ENCODE measurements at regions not wholly inside any gene's neighbourhood (a gene's known extent, or its start where the extent isn't known, plus 50 kb on each side); places are given as distances from the start of the nearest gene placed in this dataset.
A peak's percentile ranks its signal among the peaks of the same experiment; 100 is the strongest.
"Not testable (repeated sequence)": the region's sequence is repeated elsewhere in the genome, so short reads cannot be mapped to it uniquely, and the experiment has no call there.

- no peak for DNase-seq (ENCODE audit: low read depth)
These were observed 56.3 kb downstream of the FOXI3 start for GRCh38 chr2:88396209-88396608.

- DNase-seq (ENCODE audit: low read depth), result no peak
These were observed 74.9 kb downstream of the FOXI3 start for GRCh38 chr2:88377641-88377991.

GRCh38 chr2:88372042-88372441, 80.5 kb downstream of the FOXI3 start:
- DNase-seq (ENCODE audit: low read depth), result no peak

- not testable (repeated sequence) for DNase-seq (ENCODE audit: low read depth)
These were observed 87.1 kb downstream of the FOXI3 start for GRCh38 chr2:88365408-88365807.

- DNase-seq (ENCODE audit: low read depth), result no peak
These were observed 97.0 kb downstream of the FOXI3 start for GRCh38 chr2:88355486-88355885.

- DNase-seq (ENCODE audit: low read depth), result no peak
These were observed 101.3 kb downstream of the FOXI3 start for GRCh38 chr2:88351249-88351601.

- DNase-seq (ENCODE audit: low read depth), result no peak
These were observed 101.9 kb downstream of the FOXI3 start for GRCh38 chr2:88350331-88351248.

- DNase-seq (ENCODE audit: low read depth), result no peak
These were observed 106.7 kb downstream of the FOXI3 start for GRCh38 chr2:88345842-88346241.

- DNase-seq (ENCODE audit: low read depth), result no peak
These were observed 109.7 kb downstream of the FOXI3 start for GRCh38 chr2:88342749-88343148.

GRCh38 chr2:88334418-88334817, 118.1 kb downstream of the FOXI3 start:
- no peak for DNase-seq (ENCODE audit: low read depth)

- no peak for DNase-seq (ENCODE audit: low read depth)
These were observed 121.3 kb downstream of the FOXI3 start for GRCh38 chr2:88331239-88331638.

GRCh38 chr2:88329815-88330603, 122.5 kb downstream of the FOXI3 start:
- no peak for DNase-seq (ENCODE audit: low read depth)

GRCh38 chr2:88321449-88322248, 130.8 kb downstream of the FOXI3 start:
- DNase-seq (ENCODE audit: low read depth), result no peak

GRCh38 chr2:88320076-88320773, 132.3 kb downstream of the FOXI3 start:
- DNase-seq (ENCODE audit: low read depth), result no peak

- no peak for DNase-seq (ENCODE audit: low read depth)
These were observed 133.6 kb downstream of the FOXI3 start for GRCh38 chr2:88318956-88319330.

- no peak for DNase-seq (ENCODE audit: low read depth)
These were observed 134.2 kb downstream of the FOXI3 start for GRCh38 chr2:88318071-88318955.

- no peak for DNase-seq (ENCODE audit: low read depth)
These were observed 140.6 kb downstream of the THNSL2 start for GRCh38 chr2:88310787-88311186.

- DNase-seq (ENCODE audit: low read depth), result peak; percentile 2
These were observed 137.7 kb downstream of the THNSL2 start for GRCh38 chr2:88307817-88308216.

- DNase-seq (ENCODE audit: low read depth), result no peak
These were observed 133.7 kb downstream of the THNSL2 start for GRCh38 chr2:88303865-88304264.

- DNase-seq (ENCODE audit: low read depth), result no peak
These were observed 126.1 kb downstream of the THNSL2 start for GRCh38 chr2:88296247-88296646.
